Astrocyte of the cerebellum (primary cell): ENCODE measurements at regions not wholly inside any gene's neighbourhood (a gene's known extent, or its start where the extent isn't known, plus 50 kb on each side); places are given as distances from the start of the nearest gene placed in this dataset.

ENCODE experiments used
- DNase-seq: peaks from one replicate; pipeline ENCODE4 v3.0.0-alpha.2; 2011; ENCODE audit warnings: low read depth
- H3K4me3 ChIP-seq: 2 replicates; pipeline ENCODE4 v1.5.1; 2011; ENCODE audit warnings: mild to moderate bottlenecking, low read depth, low read length, moderate library complexity
- CTCF ChIP-seq: IDR thresholded peaks from 2 replicates; pipeline ENCODE4 v1.5.1; 2012; ENCODE audit warnings: low read length, low read depth, moderate library complexity, mild to moderate bottlenecking; ENCODE audit errors: missing control alignments
- in situ Hi-C: cut with HindIII; loops from 2 replicates; pipeline ENCODE4 v1.10.0; 2017; ENCODE audit warnings: low sequenced_read_pairs

DNA sequence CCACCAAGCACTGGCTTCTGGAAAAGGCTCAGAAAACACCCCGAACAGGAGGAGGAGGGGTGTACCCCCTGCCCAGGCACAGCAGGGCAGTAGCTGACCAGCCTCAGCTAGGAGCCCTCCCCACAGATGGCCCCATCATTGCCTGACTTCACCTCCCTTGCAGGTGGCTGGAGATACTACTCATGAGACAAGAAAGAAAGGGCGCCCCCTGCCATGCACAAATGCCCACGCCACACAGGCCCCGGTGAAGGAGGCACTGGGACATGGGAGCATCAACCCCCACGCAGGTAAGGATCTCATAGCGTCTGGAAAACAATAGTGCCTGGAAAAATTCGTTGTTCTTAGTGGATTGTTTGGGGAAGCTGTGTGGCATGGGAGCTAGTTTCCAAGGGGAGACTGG, 240.6 kb downstream of the TFCP2L1 start:
- DNase-seq: no peak
- no peak overlapping the region for H3K4me3 ChIP-seq
- TF ChIP-seq CTCF: no peak
- in situ Hi-C loops: no loop called here

GRCh38 chr2:121045245-121045644, 239.8 kb downstream of the TFCP2L1 start:
- no peak for TF ChIP-seq CTCF
- no peak overlapping the region for H3K4me3 ChIP-seq
- no peak for DNase-seq
- in situ Hi-C loops: no loop called here

DNA sequence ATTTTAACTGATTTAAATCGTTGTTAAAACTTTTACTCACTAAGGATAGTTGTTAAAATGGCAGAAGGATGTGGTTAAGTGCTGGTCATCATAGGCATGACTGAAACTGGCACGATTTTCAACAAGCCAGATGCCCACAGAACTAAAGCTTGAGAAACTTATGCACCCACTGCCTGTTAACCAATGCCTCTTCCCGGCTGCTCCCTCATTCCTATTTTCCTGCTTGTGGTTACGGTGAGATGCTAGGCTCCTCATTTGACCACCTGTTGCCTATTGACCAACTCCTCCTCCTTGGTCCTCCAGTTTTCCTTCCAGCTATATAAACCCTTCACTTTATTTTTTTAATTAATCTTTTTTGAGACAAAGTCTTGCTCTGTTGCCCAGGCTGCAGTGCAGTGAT, 238.7 kb downstream of the TFCP2L1 start:
- DNase-seq: no peak
- in situ Hi-C loops: no loop called here
- no peak for TF ChIP-seq CTCF
- H3K4me3 ChIP-seq: no peak overlapping the region

DNA sequence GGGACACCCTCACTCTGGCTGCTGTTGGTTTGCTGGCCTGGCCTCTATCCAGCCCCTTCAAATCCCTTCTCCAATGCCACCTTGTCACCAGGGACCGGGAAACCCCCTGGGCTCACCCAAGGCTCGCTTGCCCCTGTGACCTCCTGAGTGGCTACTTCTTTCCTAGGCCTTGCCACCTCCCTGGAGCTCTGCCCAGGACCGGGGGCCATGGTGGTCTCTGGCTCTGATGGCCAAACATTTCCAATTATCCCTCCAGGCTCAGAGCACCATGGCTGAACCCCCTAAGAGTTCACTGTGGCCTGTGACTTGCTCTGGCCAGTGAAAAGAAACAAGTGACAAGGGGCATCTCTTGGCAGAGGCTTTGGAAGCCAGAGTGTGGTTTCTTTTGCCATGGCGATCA, 237.6 kb downstream of the TFCP2L1 start:
- H3K4me3 ChIP-seq: no peak overlapping the region
- no peak for TF ChIP-seq CTCF
- in situ Hi-C loops: no loop called here
- DNase-seq: no peak

DNA sequence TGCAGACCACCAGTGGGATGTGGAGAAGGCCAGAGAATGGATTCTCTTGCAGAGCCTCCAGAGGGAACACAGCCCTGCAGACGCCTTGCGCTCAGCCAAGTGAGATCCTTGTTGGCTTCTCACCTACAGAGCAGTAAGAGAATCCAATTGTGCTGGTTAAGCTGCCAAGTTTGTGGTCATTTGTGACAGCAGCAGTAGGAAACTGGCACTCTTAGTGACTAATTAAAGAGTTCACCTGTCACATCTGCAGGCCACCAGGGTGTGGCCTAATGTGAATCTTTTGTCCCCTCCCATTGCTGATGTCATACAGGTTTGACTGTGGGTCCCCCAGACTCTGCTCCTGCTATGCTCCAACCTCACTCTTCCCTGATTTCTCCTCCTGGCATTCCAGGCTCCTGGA, 235.9 kb downstream of the TFCP2L1 start:
- DNase-seq: no peak
- no peak for TF ChIP-seq CTCF
- in situ Hi-C loops: no loop called here
- H3K4me3 ChIP-seq: no peak overlapping the region

DNA sequence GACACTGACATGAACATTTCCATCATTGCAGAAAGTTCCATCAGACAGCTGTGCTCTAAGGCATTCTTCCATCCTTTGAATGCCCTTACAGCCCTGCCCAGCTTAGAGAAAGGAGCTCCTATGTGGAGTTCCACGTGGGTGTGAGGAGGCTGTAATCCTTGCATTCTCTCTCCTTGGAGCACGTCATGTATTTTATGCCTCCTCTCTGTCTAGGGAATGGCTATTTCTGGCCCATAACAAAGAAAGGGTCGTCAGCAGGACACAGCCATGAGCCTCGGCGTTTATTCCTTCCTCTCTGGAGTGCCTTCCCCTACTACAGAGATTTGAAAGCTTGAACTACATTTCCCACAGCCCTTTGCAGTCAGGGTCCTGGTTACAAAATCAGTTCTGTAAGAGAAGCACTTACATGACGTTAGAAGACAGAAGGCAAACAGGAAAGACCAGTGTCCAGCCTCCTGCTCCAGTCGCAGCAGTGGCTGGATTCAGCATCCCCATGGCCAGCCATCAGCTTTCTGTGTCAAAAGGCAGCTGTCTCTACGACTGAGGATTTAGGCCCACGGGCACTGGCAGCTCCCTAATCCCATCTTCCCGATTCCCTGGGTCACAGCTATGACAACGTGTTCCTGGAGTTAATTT, 234.9 kb downstream of the TFCP2L1 start:
- no peak for DNase-seq
- no peak overlapping the region for H3K4me3 ChIP-seq
- TF ChIP-seq CTCF: no peak
- in situ Hi-C loops: no loop called here
